D721Med (cell line): ENCODE measurements at regions not wholly inside any gene's neighbourhood (a gene's known extent, or its start where the extent isn't known, plus 50 kb on each side); places are given as distances from the start of the nearest gene placed in this dataset.

Experiments
- DNase-seq: peaks from one replicate; pipeline ENCODE4 v3.0.0; 2011; ENCODE audit warnings: low spot score; ENCODE audit not compliant: insufficient read length
- FAIRE-seq: peaks from 2 replicates; lab custom pipeline; 2011; peaks lifted over from hg19 to GRCh38; lab: Jason Lieb, UNC
- TF ChIP-seq, protein P1 (sequence below): IDR thresholded peaks from 2 replicates; pipeline ENCODE4 v1.5.1; 2012; ENCODE audit warnings: mild to moderate bottlenecking, control low read depth; ENCODE audit not compliant: insufficient read depth; ENCODE audit errors: missing control alignments

DNA sequence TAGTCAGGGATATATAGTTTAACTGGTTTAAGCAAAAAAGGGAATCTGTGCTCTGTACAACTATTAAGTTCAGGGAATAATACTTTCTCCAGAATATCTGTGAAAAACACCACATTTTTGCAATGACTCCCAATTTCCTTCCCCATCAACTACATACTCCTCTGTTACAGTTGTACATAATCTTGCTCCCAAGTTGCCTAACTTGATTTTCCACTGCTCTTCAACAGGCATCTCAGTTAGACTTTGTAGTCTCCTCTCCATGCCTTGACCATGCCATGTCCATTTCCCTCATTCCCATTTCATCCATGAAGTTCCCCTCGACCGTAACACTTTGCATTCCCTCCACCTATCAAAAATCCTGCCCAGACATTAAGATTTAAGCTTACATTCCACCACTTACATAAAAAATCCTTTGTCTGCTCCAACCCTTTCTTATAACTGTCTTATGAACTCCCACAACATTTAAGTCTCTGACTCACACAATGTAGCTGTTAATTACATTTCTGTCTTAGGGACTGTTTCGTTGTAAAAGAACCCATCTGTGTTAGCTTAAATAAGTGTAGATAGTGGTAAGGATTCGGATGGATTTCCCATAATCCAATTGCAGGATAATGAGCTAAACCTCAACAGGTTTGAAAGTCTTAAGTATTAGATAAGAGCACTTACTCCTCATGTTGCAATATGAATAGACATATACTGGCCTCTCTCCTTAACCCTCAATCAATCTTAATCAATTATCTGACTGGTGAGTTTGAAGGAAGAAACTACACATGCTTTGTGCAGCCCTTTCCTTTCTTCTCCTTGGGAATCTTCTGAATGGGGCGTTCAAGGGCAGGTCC, 156.5 kb downstream of the PAWR start:
- no peak for FAIRE-seq
- no peak for DNase-seq
- TF ChIP-seq, protein P1, sequence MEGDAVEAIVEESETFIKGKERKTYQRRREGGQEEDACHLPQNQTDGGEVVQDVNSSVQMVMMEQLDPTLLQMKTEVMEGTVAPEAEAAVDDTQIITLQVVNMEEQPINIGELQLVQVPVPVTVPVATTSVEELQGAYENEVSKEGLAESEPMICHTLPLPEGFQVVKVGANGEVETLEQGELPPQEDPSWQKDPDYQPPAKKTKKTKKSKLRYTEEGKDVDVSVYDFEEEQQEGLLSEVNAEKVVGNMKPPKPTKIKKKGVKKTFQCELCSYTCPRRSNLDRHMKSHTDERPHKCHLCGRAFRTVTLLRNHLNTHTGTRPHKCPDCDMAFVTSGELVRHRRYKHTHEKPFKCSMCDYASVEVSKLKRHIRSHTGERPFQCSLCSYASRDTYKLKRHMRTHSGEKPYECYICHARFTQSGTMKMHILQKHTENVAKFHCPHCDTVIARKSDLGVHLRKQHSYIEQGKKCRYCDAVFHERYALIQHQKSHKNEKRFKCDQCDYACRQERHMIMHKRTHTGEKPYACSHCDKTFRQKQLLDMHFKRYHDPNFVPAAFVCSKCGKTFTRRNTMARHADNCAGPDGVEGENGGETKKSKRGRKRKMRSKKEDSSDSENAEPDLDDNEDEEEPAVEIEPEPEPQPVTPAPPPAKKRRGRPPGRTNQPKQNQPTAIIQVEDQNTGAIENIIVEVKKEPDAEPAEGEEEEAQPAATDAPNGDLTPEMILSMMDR: no peak

DNA sequence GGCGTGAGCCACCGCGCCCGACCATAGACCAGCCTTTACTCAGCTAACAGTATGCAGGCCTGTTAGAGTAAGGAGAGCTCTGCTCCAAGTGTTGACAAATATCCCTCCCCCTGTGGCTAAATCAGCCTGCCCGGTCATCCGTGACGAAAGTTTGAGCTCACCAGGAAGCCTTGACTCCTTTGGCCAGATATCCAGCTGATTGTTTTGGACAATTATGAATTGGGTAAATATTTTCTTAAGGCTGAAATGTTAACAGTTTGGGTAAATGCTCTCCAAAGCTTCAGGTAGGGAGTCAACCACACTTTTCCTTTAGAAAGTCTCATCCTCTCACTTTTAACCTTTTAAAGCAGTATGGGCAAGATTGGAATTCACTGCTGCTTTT, 157.9 kb downstream of the PAWR start:
- TF ChIP-seq, protein P1: no peak
- no peak for DNase-seq
- no peak for FAIRE-seq

DNA sequence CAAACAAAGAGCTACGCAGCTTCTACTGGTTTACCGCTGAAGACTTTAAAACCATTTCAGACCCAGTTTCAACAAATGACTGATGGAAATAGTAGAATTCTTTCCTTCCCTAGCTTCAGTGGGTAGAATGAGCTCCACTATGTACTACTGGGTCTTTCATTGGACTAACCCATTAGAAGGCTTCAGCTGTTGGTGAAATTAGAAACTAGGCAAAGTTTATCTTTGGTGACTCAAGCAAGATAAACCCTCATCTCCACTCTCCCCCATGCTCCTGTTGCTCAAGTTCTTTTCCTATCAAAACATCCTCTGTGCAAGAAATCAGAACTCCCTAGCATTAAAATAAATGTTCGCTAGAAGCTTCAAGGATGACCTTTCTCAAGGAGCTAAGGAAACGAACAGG, 159.2 kb downstream of the PAWR start:
- DNase-seq (no peak), FAIRE-seq (no peak)
- TF ChIP-seq, protein P1: no peak

DNA sequence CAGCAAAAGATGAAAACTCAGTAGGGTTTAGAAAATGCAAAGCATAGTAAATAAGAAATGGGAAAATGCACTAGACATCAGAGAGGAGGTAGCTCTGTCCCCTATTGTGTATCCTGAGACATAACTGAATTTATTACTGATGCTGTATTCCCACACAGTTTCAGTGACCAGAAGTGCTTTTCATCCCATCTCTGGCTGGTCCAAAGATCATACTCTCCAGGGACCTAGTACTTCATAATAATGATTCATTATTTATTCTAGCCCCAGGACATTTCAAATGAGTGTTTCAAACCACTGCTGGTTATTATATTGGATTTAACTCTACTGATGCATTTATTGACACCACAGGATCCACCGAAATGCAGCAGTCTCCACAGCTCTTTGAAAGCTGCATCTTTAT, 163.3 kb downstream of the PAWR start:
- no peak for FAIRE-seq
- TF ChIP-seq, protein P1: no peak
- no peak for DNase-seq

DNA sequence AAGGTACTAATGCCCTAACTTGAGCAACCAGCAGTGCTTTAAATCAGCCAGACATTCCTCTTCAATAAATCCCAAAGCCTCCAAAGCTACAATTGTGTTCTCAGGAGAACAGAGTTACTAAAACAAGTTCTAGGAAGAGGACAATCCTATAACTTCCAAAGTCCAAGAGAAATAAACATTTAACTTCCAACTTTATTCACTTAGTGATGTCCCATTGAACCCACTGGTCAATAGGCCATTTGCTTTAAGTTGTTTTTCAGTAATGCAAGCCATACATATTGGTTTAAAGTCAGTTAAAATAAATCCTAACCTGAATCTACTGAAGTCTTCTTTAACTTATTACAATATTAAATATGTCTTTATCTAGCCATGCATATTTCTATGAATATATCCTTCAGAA, 165.4 kb downstream of the PAWR start:
- TF ChIP-seq, protein P1: no peak
- DNase-seq (no peak), FAIRE-seq (no peak)

DNA sequence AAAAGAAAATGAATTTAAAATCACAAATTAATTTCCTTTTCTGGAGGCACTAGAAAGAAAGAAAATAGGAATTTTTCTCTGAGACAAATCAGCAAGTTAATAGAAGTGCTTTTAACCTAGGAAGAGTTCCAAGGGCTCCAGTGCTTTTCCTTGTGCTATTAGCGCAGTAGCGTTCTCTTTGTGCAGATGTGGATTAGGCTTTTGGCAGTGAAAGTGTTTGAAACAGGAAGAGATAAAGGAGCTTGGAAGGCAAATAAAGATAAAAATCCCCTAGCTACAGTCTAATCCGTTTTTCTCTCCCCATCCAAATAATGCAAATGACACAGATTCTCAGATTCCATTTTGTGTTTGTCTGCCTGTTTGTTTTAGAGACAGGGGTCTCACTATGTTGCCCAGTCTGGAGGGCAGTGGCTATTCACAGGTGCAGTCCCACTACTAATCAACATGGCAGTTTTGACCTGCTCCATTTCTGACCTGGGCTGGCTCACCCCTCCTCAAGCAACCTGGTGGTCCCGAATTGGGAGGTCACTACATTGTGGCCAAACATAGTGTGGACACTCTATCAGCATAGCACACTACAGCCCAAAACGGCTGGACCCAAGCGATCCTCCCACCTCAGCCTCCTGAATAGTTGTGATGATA, 166.1 kb downstream of the PAWR start:
- FAIRE-seq: no peak
- TF ChIP-seq, protein P1: no peak
- no peak for DNase-seq

DNA sequence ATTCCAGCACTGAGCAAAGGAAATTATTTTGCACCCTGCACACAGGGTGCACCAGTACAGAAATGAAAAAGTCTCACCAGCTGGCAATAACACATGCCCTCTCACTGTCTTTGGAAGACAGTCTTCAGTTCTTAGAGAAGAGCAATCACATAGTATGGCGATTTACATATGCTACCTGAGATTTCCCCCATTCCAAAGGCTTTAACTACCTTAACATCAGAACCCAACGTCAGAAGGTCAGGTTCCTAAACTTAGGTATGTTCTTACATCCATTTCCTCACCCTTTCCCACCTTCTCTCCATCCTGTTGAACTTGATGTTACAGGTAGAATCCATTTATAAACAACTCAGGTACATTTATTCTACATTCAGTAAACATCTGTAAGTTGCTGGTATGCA, 167.8 kb downstream of the PAWR start:
- TF ChIP-seq, protein P1: no peak
- DNase-seq: no peak
- no peak for FAIRE-seq
